DOHH2 (cell line): ENCODE measurements at regions not wholly inside any gene's neighbourhood (a gene's known extent, or its start where the extent isn't known, plus 50 kb on each side); places are given as distances from the start of the nearest gene placed in this dataset.

ENCODE experiments used
- CTCF ChIP-seq: fragments of 200-600 bp; sonication (generic); IDR thresholded peaks from one replicate; pipeline ENCODE4 v1.5.1; 2014; ENCODE audit warnings: antibody characterized with exemption, mild to moderate bottlenecking, low read depth, low read length; ENCODE audit not compliant: poor library complexity, severe bottlenecking
- EZH2phosphoT487 ChIP-seq: fragments of 200-600 bp; sonication (generic); IDR thresholded peaks from 2 replicates; pipeline ENCODE4 v1.6.1; 2017; ENCODE audit warnings: borderline replicate concordance, mild to moderate bottlenecking, antibody characterized with exemption, low read length, moderate library complexity, mixed read lengths

- TF ChIP-seq CTCF: no peak
- TF ChIP-seq EZH2phosphoT487: no peak
Measured at GRCh38 chr13:107999751-108000150, 215.6 kb downstream of the LIG4 start.
